ENCODE measurements at regions not wholly inside any gene's neighbourhood (a gene's known extent, or its start where the extent isn't known, plus 50 kb on each side); places are given as distances from the start of the nearest gene placed in this dataset.
"Not testable (repeated sequence)": the region's sequence is repeated elsewhere in the genome, so short reads cannot be mapped to it uniquely, and the experiment has no call there.

- no peak for DNase-seq
Observed at GRCh38 chrX:89034679-89035078, 287.7 kb downstream of the CPXCR1 start.

GRCh38 chrX:89053223-89053622 is 306.2 kb downstream of the CPXCR1 start:
- no peak for DNase-seq

GRCh38 chrX:89099587-89099986 is 352.6 kb downstream of the CPXCR1 start:
- not testable (repeated sequence) for DNase-seq

- no peak for DNase-seq
Observed at GRCh38 chrX:89124985-89125384, 378.0 kb downstream of the CPXCR1 start.

Measured in DMS153 (cell line).